ENCODE measurements at regions not wholly inside any gene's neighbourhood (a gene's known extent, or its start where the extent isn't known, plus 50 kb on each side); places are given as distances from the start of the nearest gene placed in this dataset.

DNA sequence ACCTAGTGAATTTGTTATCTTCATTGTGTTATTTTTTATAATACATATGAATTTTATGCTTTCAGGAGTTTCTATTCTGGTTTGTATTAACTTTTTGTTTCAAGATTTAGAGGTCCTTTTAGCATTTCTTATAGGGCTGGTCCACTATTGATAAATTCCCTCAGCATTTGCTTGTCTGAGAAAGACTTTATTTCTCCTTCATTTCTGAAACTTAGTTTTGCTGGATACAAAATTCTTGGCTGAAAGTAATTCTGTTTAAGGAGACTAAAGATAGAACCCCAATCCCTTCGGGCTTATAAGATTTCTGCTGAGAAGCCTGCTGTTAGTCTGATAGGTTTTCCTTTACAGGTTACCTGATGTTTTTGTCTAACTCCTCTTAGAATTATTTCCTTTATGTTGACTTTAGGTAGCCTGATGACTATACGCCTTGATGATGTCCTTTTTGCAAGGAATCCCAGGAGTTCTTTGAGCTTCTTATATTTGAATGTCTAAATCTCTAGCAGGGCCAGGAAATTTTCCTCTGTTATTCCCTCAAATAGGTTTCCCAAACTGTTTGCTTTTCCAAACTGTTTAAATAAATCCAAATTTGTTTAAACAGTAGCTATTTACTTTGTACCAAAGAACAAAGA, 127.1 kb downstream of the CYSLTR2 start:
- Histone ChIP-seq H3K4me3 (ENCODE audit: low read length) (no peak overlapping the region), H3K9me2 (replicated peaks; ENCODE audit: control insufficient read depth, low read length) (no peaks in the 10 kb centered on the region), H3K36me3 (ENCODE audit: control insufficient read depth, low read length) (no peaks in the 10 kb centered on the region), H3F3A (ENCODE audit: control insufficient read depth, insufficient read depth) (no peaks in the 10 kb centered on the region), H3K4me2 (ENCODE audit: low read length) (no peak overlapping the region), H3K27ac (ENCODE audit: low read depth, low read length) (no peak overlapping the region), H3K4me1 (ENCODE audit: control insufficient read depth, low read length) (no peaks in the 10 kb centered on the region), H3K79me2 (ENCODE audit: control insufficient read depth, low read length) (no peaks in the 10 kb centered on the region), H3K9me3 (ENCODE audit: control insufficient read depth, insufficient read depth, low read length) (peaks cover 3% of the 10 kb centered on the region; the same call in 1 of the 2 replicates), H3K27me3 (ENCODE audit: control insufficient read depth, low read length) (0 out of 2 replicates have a peak, but pooled peaks cover under 1% of the 10 kb centered on the region), H4K20me1 (ENCODE audit: control insufficient read depth, insufficient read depth, low read depth, low read length) (no peaks in the 10 kb centered on the region)
- TF ChIP-seq, protein P1, sequence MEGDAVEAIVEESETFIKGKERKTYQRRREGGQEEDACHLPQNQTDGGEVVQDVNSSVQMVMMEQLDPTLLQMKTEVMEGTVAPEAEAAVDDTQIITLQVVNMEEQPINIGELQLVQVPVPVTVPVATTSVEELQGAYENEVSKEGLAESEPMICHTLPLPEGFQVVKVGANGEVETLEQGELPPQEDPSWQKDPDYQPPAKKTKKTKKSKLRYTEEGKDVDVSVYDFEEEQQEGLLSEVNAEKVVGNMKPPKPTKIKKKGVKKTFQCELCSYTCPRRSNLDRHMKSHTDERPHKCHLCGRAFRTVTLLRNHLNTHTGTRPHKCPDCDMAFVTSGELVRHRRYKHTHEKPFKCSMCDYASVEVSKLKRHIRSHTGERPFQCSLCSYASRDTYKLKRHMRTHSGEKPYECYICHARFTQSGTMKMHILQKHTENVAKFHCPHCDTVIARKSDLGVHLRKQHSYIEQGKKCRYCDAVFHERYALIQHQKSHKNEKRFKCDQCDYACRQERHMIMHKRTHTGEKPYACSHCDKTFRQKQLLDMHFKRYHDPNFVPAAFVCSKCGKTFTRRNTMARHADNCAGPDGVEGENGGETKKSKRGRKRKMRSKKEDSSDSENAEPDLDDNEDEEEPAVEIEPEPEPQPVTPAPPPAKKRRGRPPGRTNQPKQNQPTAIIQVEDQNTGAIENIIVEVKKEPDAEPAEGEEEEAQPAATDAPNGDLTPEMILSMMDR (IDR thresholded peaks at IDR 0.05; ENCODE audit: low read depth, low read length, poor library complexity, severe bottlenecking), result no peak
- TF ChIP-seq EZH2phosphoT487 (IDR thresholded peaks at IDR 0.05; ENCODE audit: borderline replicate concordance, low read length), result no peak

DNA sequence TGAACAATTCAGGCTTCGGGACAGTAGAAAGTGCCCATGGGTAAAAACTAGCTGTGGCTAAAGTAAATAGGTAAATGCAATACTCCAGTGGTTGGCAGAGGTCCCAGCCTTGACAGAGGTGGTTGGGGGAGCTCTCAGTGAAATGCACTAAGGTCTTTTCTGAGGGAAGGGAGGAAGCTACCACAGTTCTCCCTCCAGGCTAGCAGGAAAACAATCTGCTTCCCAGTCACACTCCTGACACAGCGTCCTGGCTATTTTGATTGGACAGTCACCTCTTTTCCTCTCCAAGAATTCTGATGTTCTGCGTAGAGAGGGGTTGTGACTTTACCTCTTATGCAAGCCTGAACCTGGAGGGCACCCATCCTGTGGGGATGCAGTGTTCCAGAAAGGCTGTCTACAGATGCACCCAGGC, 128.7 kb downstream of the CYSLTR2 start:
- TF ChIP-seq, protein P1 (IDR thresholded peaks at IDR 0.05; ENCODE audit: low read depth, low read length, poor library complexity, severe bottlenecking), result no peak
- no peak for TF ChIP-seq EZH2phosphoT487 (IDR thresholded peaks at IDR 0.05; ENCODE audit: borderline replicate concordance, low read length)
- H3K36me3 ChIP-seq (ENCODE audit: control insufficient read depth, low read length), result no peaks in the 10 kb centered on the region
- no peak overlapping the region for H3K4me2 ChIP-seq (ENCODE audit: low read length)
- no peaks in the 10 kb centered on the region for H3K4me1 ChIP-seq (ENCODE audit: control insufficient read depth, low read length)
- H4K20me1 ChIP-seq (ENCODE audit: control insufficient read depth, insufficient read depth, low read depth, low read length), result no peaks in the 10 kb centered on the region
- H3K27ac ChIP-seq (ENCODE audit: low read depth, low read length), result no peak overlapping the region
- H3K9me3 ChIP-seq (ENCODE audit: control insufficient read depth, insufficient read depth, low read length), result peaks cover 3% of the 10 kb centered on the region; the same call in 1 of the 2 replicates
- H3F3A ChIP-seq (ENCODE audit: control insufficient read depth, insufficient read depth), result no peaks in the 10 kb centered on the region
- H3K27me3 ChIP-seq (ENCODE audit: control insufficient read depth, low read length), result no peaks in the 10 kb centered on the region
- H3K79me2 ChIP-seq (ENCODE audit: control insufficient read depth, low read length), result no peaks in the 10 kb centered on the region
- H3K9me2 ChIP-seq (replicated peaks; ENCODE audit: control insufficient read depth, low read length), result no peaks in the 10 kb centered on the region
- no peak overlapping the region for H3K4me3 ChIP-seq (ENCODE audit: low read length)

DNA sequence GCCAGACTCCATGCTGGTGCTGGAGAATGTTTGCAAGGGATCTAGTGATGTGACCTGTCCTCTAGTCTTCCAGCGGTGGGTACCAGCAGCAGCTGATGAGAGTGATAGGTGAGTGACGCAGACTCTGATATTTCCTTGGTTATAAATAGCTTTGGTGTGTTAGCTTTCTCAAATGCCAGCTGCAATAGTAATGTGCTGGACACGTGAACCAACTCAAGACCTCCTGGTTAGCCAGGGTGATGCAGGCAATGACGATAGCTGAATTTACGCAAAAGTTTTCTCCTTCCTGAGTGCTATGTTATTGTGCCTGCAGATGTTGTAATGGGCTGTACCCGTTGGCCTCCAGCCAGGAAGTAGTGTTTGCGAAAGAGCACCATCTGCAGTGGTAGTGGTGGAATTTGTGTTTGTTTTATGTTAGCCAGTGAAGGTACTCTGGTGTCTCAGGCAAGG, 129.5 kb downstream of the CYSLTR2 start:
- Histone ChIP-seq H3K4me2 (ENCODE audit: low read length) (no peak overlapping the region), H3K79me2 (ENCODE audit: control insufficient read depth, low read length) (no peaks in the 10 kb centered on the region), H3F3A (ENCODE audit: control insufficient read depth, insufficient read depth) (no peaks in the 10 kb centered on the region), H3K36me3 (ENCODE audit: control insufficient read depth, low read length) (no peaks in the 10 kb centered on the region), H3K4me3 (ENCODE audit: low read length) (no peak overlapping the region), H3K27me3 (ENCODE audit: control insufficient read depth, low read length) (no peaks in the 10 kb centered on the region), H3K4me1 (ENCODE audit: control insufficient read depth, low read length) (no peaks in the 10 kb centered on the region), H4K20me1 (ENCODE audit: control insufficient read depth, insufficient read depth, low read depth, low read length) (no peaks in the 10 kb centered on the region), H3K9me2 (replicated peaks; ENCODE audit: control insufficient read depth, low read length) (no peaks in the 10 kb centered on the region), H3K27ac (ENCODE audit: low read depth, low read length) (no peak overlapping the region), H3K9me3 (ENCODE audit: control insufficient read depth, insufficient read depth, low read length) (peaks cover 3% of the 10 kb centered on the region; the same call in 1 of the 2 replicates)
- no peak for TF ChIP-seq EZH2phosphoT487 (IDR thresholded peaks at IDR 0.05; ENCODE audit: borderline replicate concordance, low read length)
- TF ChIP-seq, protein P1 (IDR thresholded peaks at IDR 0.05; ENCODE audit: low read depth, low read length, poor library complexity, severe bottlenecking), result no peak

Data from DOHH2 (cell line).